GM21381 (cell line): ENCODE measurements at regions not wholly inside any gene's neighbourhood (a gene's known extent, or its start where the extent isn't known, plus 50 kb on each side); places are given as distances from the start of the nearest gene placed in this dataset.

Source experiments
- ATAC-seq: cut with Tn5 transposase; IDR thresholded peaks from one replicate; pipeline ENCODE4 v1.9.1; 2021; ENCODE audit warnings: mild to moderate bottlenecking, moderate library complexity; ENCODE audit not compliant: unreplicated experiment

DNA sequence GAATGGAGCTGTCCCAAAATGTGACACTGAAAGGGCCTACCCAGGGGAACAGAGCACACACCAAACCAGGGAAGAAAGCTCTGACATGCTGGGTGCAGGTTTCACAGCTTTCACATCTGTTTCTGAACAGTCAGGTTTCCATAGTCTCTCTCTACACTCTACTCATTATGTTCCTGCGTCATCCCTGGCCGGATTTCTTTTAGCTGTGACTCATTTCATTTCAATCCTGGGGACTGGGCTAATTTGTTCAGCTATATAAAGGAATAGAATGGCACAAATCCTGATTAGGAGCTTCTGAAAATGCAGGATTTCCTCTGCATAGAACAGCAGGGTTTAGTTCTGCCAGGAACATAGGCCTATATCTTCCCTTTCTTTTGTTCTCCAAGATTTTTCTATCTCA is 649.8 kb downstream of the RPS29 start:
- ATAC-seq, result no peak

DNA sequence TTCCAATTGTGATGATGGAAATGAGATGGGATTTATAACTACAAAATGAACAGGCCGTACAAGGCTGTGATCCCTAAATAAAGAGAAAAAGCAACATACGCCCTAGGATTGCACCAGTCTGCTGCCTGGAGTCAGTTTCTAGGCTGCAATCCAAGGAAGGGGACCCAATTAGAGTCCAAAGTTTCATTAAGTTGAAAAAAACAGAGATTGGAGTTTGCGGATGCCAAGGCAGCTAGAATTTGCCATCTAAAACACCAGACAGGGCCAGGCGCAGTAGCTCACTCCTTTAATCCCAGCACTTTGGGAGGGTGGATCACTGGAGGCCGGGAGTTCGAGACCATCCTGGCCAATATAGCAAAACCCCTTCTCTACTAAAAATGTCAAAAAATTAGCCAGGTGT is 661.0 kb downstream of the RPS29 start:
- no peak for ATAC-seq

DNA sequence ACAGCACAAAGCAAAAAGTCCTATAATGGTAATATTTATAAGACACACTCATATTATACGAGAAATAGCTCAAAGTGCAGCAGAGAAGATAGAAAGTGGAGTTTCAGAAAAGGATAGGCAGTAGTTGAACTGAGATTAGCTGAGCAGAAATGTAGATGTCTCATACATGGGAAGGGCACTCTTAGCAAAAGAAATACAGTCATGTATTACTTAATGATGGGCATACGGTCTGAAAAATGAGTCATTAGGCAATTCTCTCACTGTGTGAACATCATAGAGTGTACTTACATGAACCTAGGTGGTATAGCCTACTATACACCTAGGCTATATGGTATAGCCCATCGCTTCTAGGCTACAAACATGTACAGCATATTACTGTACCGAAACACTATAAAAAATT is 671.3 kb downstream of the RPS29 start:
- ATAC-seq, result no peak

DNA sequence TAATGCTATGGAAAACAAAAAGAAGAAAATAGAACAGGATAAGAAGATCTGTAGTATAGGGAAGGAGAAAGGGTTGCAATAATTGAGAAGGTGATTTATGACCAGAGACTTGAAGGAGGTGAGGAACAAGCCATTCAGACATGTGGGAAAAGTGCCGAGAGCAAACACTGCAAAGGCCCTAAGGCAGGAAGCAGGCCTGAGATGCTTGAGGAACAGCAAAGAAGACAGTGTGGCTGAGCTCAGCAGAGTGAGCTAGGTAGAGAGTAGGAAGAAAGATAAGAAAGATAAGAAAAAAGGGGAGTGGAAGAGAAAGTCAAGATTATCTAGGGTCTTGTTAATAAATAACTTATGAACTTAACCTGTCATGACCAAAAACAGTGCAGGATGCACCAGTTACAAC is 671.8 kb downstream of the RPS29 start:
- ATAC-seq, result no peak

DNA sequence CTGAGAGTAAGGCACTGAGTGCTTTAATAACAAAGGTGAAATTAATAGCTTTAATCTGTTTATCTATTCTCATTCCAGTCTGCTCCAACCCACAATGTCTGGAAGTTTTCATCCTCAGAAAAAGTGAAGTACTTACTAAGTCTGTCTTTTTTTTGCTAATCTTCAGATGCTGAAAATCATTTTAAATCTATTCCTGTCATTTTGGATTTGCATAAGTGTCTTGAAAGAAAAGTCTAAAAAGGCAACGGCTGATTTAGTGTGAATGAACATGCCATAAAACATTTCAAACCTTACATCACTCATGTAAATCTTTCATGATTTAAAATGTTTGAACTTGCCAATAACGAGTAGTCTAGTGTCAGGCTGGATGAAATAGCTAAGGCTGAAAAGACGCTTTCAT is 685.6 kb downstream of the RPS29 start:
- no peak for ATAC-seq

DNA sequence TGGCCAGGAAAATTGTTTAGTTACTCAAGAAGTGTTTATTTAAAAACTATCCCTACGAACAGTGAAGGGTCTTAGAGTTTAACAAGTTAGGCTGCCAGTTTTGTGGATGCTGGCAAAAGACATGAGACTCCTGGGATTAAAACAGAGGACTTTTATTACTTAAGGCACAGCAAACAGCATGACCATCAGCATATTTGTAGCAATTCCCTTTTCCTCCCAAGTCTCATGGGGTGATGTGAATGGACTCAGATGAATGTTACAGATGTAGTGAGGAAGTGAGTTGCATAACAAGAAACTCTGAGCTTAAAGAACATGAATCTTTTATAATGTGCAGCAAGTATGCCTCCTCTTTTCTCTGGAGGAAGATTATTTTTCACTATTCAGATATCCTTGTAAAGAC is 695.8 kb downstream of the RPS29 start:
- ATAC-seq, result no peak

DNA sequence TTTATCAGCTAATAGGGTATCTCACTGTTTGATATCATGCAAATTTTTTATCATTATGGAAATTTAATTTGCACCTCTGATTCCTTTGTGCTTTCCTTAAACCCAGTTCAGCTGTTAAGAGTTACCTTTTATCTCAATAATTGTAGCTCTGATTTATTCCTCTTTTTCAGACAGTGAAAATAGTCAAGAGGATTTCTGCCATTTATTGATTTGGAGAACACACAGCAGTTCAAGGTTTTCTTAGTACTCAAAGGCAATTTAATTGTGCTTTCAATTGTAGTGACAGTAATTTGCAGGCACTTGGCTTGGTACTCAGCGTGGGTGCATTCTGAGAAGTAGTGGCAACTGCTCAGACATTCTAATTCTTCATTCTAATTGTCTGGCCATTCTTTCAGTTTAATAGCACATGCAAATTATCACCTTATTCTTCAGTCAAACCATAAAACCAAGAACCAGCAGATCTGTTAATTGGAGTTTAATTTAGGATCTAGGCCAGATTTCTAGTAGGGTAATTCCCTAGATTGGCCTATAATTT is 709.3 kb downstream of the RPS29 start:
- no peak for ATAC-seq

DNA sequence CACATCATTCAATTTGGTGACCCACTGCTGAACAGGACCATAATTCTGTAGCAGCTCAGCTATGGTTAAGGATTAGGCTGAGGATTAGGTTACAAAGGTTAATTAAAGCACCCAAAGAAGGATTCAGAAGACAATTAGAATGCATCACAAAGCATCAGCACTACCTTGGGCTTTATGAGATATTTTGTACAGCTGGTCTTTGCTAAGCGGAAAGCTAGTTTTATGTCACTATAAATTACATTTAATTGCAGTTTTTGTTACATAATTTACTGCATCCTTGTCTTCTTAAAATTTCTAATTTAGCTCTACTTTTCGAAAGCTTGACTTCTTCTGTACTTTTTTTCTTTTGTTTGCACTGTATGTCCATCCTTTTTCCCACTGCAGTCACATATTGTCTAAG is 711.5 kb downstream of the RPS29 start:
- ATAC-seq, result no peak

DNA sequence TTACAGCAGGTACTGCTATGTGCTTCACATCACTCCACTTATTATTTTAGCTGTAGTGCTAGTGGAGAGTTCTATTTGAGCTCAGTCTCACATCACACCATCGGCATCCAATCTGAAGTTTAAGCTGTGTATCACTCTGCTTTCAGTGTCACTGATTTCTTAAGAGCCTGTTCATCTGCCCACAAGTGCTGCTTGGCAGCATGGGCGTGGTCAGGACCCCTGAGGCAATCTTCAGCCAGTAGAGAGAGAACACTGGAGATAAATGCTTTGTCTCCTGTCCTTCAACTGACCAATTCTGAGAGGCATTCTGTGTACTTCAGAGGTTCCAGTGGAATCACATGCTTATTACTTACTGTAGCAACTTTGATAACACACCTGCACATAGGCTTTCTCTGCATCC is 728.8 kb downstream of the RPS29 start:
- ATAC-seq, result no peak

DNA sequence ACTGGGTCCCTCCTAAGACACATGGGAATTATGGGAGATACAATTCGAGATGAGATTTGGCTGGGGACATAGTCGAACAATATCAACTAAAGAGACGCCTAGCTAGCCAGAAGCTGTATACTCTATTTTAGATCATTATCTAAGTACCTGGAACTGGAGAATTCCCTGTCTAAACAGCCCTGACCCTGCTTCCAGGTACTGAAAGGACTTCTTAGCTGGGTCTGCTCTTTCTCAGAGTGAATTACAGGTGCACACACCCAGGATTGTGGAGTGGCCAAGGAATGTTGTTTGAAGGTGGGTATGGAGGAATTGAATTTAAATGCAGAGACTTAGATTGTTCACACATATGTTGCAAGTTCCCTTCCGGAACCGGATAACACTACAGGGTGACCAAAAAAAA is 733.0 kb downstream of the RPS29 start:
- no peak for ATAC-seq

DNA sequence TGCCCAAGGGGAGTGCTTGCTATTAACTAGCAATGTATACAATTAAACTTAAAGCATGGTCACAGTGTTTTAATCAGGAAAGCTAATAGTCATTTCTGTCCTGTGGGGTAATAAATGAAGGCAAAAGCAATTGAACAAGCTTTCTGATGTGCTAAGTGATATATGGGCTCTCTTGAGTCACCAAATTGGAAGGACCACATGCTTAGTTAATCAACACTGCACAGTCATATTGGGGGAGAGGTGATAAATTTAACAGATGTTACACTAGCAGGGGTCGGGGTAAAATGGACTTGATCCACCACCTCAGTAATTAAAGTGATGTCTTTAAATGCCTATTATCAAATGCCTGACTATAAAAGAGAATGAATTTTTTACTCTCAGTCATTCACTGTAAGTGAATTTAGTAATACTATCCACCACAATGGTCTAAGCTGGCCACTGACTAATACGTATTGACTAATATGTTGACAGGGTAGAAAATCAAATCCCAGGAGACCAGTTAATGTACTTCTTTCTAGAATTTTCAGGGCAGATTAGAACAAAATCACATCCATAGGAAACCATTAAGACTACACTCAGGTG is 736.3 kb downstream of the RPS29 start:
- ATAC-seq, result no peak

DNA sequence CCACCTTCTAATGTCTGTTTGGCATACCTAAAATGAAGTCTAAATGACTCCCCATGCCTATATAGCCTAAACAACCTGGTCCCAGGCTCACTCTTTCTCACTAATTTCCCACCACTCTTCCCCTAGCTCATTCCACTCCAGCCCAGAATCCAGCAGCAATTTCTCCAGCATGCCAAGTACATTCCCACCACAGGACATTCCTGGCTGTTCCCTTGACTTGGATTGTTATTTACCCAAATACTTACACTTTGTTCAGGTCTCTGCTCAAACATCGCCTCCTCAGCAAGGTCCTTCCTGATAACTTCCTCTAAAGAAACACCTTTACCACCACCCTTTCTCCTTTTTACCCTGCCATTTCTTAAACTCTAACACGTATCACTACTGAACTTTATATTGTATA is 743.4 kb downstream of the RPS29 start:
- ATAC-seq, result no peak

DNA sequence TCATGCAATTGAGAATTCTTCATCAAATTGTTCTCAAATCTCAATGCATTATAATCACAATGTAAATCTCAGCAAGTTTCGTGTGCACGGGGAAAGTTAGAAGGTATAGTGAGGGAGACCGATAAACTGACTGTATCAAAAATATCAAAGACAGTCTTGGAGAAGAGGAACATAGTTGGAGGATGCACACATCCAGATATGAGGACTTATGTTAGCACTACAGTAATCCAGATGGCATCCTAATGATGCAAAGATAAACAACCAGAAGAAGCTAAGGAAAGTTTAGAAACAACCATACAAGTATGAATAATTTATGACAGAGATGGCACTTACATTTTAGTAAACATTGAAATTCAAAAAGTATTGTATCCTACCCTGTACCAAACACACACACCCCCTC is 760.1 kb downstream of the RPS29 start:
- ATAC-seq, result no peak

DNA sequence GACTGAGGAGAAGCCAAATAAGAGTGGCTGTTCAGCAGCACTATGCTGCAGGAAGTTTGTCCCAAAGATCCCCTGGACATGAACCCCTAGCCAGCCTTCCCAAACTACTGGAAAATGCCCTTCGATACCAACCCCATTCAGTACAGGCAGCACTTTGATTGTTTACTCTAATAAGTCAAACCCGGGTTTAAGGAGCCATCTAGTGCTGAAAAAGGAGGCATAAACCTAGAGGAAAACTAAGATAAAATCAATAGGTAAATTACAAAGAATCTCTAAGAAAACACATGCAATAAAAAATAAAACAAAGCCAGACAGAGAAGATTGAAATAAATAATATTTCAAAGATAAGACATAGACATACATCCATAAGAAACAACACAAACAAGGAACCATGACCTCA is 771.6 kb downstream of the RPS29 start:
- no peak for ATAC-seq

DNA sequence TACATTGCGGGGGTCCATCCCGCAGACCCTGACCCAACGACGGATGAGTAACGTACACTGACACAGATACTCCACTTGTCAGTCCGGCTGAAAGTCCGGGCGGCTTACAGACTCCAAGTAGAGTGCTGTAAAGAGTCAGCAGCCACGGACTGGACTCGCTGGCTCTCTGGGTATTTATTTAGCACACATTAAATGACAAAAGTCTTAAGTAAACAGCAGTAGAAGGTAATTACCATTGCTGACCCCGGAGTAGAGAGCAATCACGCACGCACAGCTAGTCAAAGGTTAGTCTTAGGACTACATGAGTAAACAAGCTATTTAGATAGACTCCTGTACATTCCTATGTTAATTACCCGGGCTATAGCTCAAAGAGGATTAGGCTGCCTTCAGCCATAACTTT is 780.9 kb downstream of the RPS29 start:
- ATAC-seq, result no peak

DNA sequence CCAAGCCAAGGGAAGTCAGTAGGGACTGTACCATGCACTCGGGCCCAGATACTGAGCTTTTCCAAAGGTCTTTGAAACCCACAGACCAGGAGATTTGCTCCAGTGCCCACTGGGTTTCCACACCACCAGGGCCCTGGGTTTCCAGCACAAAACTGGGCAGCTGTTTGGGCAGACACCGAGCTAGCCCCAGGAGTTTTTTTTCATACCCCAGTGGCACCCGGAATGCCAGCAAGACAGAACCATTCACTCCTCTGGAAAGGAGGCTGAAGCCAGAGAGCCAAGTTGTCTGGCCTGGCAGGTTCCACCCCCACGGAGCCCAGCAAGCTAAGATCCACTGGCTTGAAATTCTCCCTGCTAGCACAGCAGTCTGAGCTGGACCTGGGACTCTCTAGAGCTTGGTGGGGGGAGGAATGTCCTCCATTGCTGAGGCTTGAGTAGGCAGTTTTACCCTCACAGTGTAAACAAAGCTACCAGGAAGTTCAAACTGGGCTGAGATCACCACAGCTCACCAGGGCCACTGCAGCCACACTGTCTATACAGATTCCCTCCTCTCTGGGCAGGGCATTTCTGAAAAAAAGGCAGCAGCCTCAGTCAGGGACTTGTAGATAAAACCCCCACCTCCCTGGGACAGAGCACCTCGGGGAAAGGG is 793.7 kb downstream of the RPS29 start:
- no peak for ATAC-seq

DNA sequence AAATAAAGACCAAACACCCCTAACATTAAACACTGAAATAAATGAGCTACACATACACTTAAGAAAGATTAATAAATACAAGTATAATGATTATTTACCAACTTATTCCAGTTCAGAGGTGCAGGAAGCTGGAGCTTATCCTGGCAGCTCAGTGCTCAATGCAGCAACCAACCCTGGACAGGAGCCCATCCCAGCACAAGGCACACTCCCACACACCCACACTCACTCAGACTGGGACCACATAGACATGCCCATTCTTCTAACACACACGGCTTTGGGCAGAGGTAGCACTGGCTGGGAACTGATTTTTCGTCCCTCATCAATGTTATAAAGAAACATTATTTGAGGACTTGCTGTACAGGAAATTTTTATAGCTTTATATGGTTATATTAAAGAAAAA is 797.4 kb downstream of the RPS29 start:
- no peak for ATAC-seq

DNA sequence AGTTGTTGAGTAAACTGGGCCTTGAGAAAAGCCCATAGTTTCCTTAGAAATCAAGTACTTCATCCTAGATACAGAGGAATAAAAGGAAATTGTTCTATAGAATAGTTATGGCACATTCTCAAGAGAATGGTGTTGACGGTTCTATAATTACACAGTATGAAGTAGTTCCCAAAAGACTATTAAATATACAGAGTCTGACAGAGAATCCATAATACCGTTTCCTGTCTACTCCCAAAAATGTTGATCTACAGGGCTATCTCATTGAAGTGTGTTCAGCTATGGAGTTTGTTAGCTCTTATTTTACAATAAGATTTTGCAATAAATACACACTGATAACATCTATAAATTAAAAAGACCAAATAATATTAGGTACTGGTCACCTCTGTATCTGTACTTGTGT is 799.7 kb downstream of the RPS29 start:
- no peak for ATAC-seq

DNA sequence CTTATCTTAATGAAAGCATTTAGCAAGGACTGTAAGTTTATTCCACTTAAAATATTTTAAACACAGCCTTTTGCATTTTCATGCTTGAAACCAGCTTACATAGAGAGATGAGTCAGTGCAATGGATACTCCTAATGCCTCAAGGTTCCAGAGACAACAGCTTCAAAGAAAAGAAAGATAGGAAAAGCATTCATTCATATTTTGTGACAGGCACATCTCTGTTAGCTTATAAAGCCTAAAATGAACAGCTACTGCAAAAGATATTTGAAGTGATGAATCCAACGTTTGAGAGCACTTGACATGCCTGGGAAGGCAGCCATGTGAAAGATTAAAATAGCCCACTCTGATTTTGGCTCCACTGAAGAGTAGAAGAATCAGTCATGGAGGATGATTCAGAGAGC is 814.5 kb downstream of the RPS29 start:
- ATAC-seq, result no peak

DNA sequence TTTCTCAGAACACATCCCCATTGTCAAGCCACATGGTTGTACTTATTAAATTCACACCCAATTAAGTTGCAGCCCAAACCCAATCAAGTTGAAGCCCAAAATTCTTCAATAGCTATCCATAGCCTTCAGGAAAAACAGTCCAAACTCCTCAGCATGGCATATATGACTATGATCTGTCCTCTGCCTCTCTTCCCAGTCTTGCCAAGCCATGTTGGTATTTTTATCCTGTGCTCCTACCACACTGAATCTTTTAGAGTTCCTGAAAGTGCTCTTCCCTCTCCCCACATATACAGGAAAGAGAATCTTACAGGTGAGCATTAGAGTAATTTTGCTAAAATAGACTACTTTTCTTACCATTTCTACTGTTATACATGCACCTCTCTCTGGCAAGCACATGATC is 834.9 kb downstream of the RPS29 start:
- ATAC-seq, result no peak

DNA sequence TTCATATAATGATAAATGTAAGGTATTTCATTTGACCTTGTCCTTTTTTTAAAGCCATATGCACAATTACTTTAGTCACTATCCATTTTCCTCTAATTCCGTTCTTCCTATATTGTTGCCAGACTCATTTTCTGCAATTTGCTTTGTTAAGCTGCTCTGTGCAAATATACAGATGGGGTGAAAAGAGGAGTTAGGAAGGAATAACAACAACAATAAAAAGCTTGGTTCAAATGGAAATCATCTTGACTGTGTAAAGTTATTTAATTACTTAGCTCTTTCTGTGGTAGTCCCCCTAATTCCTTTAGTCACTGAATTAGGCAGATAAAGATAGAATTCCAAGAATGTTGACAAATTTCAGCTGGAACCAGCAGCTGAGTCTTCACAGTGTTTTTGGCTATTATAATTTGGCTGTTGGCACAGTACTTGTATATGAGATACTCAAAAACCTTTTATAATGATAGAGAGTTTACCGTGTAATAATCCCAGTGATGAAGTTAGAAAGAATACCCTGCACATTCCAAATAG is 838.0 kb downstream of the RPS29 start:
- no peak for ATAC-seq

DNA sequence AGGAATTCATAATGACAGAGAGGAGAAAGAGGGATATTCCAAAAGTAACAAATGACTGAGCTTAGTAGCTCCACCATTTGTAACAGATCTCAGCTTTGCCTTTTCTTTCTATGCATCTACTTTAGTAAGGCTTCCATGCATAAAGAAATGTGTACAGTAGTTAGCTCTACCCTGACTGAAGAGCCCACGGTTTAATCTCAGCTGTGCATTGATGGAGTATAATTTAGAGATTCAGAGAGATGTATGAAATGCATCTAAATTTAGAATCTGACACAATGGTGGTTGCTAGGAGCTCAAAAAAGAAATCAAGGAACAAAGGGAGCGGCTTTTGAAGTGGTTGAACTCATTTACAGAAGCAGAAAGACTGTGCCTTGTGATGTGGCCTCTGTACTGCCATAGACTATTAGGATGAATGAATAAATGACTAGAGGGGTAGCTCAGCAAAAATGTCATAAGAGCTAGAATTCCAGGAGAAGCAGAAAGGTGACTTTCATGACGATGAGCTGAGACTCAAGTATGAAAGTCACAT is 838.6 kb downstream of the RPS29 start:
- ATAC-seq, result no peak

DNA sequence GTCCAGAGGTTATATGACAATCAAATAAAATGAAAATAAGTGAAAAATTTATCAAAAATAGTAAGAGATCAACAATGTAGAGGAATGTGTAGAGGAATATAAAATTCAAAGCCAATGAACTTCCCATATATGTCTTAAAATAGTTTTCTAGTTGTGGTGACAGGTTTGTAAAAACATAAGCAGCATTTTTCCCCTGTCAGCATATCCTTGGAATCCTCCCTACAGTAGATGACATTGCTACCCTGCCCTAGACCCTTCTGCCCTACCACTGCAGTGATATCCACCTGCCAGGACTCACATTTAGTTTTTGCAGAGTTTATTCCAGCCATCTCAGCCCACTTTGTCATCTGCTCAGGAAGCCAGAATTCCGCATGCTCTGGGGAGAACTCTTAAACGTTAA is 842.0 kb downstream of the RPS29 start:
- no peak for ATAC-seq
